ENCODE measurements at regions not wholly inside any gene's neighbourhood (a gene's known extent, or its start where the extent isn't known, plus 50 kb on each side); places are given as distances from the start of the nearest gene placed in this dataset.
"Not testable (repeated sequence)": the region's sequence is repeated elsewhere in the genome, so short reads cannot be mapped to it uniquely, and the experiment has no call there.

GRCh38 chr3:153378366-153378765 lies 216.3 kb downstream of the RAP2B start:
- not testable (repeated sequence) for TF ChIP-seq CTCF, POLR2A, POLR2AphosphoS5 (IDR thresholded peaks at IDR 0.05)

Data from breast epithelium (tissue), 3 donors.